Activated CD4-positive, alpha-beta T cell treated with anti-CD3 and anti-CD28 coated beads, Interleukin-2, amount 50 U/mL, for 1 hour (primary cell): ENCODE measurements at regions not wholly inside any gene's neighbourhood (a gene's known extent, or its start where the extent isn't known, plus 50 kb on each side); places are given as distances from the start of the nearest gene placed in this dataset.

Source experiments
- DNase-seq: peaks from one replicate; pipeline ENCODE4 v3.0.0-alpha.2; 2020

GRCh38 chr22:49024775-49025440 is 802.8 kb downstream of the BRD1 start:
- no peak for DNase-seq

GRCh38 chr22:49023879-49024774 is 803.5 kb downstream of the BRD1 start:
- DNase-seq = no peak

- no peak for DNase-seq
These were observed 804.4 kb downstream of the BRD1 start for GRCh38 chr22:49023161-49023878.

DNA sequence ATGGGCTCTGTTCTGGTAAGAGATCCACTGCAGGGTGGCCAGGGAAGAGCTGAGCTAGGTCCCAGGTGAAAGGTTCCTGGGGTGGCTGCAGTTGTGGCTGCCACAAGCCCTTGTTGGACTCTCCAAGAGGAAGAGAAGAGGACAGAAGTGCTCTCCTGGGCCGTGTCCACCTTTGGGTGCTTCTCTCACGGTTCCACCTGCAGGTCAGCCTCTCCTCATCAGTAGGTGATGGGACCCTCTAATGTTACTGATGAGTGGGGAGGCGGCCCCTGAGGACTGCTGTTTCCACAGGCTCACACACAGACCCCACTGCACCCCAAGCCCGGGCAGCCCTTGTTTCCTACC is 804.9 kb downstream of the BRD1 start:
- DNase-seq = no peak

- no peak for DNase-seq
These were observed 805.5 kb downstream of the BRD1 start for GRCh38 chr22:49021926-49022815.

DNA sequence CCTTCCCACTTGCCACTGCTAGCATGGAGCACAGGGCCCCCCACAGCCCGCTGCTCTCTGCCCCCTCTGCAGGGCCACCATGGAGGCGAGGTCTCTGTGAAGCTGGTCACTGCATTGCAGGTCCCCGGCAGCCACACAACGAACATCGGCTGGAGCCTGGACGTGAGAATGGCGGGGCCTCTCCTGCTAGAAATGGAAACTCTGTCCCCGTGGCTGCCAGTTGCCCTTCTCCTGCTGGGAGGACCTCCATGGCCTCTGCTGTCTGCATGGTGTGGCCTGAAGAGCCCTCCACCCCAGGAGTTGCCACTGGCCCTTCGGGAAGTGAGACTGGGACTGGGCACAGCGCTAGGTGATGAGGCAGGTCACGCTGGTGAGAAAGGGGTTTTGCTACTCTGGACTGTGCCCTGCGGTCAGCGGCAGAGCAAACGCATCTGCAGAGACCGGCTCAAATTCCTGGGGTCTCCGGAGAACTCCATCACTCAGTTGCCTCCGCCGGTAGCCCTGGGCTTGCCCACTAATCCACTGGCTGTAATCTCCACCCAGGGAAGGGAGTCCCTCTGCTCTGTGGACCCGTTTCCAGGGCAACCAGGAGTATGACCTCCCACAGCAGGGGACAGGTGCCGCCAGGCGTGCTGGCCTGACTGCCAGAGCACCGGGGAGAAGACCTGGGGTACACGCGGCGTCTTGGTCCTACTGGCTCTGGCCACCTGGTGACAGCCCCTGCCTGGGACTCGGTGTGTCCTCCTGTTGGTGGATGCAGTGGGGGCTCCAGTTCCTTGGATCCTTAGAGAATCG is 806.3 kb downstream of the BRD1 start:
- no peak for DNase-seq

DNA sequence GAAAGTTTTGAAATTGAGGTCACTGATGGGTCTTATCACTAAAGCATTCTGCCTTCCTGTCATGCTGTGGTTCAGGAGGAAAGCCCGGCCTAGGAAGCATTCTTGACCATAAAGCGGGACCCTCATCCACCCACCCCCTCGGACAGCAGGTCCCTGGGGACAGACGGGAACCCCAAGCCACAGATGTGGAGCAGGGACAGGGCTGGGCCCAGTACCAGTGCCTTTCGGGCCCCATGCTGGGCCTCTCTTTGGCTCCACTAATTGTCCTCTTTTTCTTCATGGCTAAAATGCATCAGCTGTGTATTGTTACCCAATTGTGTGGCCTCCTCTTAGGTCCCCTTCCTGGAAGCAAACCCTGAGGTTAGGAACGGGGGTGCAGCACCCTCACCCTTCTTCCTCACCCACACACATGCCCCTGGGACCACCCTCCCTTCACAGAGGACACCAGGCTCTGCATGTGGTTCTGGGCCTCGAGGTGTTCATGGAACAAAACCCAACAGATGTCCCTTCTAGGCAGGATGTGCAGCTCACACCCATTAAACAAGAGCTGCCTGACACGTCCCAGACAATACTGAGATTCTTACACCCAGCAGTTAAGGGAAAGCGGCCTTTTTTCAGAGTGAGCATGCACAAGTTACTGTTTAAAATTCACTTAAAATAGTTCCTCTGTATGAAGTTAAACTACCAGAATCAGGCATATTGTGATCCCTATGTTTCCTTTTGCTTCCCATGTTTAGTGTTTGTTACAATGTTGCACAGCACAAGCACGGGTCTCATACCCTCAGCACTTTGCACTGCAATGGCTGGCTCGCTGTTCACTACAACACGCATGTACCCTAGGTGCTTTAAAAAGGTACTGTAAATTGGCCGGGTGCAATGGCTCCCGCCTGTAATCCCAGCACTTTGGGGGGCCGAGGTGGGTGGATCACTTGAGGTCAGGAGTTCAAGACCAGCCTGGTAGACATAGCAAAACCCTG is 807.6 kb downstream of the BRD1 start:
- no peak for DNase-seq

DNA sequence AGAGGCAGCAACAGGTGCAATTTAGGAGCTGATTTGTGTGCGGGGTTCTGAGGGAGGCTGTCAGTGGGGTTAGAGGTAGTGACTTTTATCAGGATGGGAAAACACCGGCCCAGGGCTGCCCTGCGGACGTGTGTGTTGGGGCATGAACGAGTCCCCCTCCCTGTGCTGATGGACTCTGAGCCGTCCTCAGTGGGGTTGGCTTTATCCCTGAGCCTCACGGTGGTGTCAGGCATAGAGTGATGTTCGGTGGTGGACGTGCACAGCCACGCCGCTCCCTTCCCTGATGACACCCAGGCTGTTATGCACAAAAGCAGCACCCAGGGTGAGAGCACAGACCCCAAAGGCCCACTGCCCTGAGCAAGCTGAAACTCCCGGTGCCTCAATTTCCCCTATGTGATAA is 809.1 kb downstream of the BRD1 start:
- DNase-seq = no peak

DNA sequence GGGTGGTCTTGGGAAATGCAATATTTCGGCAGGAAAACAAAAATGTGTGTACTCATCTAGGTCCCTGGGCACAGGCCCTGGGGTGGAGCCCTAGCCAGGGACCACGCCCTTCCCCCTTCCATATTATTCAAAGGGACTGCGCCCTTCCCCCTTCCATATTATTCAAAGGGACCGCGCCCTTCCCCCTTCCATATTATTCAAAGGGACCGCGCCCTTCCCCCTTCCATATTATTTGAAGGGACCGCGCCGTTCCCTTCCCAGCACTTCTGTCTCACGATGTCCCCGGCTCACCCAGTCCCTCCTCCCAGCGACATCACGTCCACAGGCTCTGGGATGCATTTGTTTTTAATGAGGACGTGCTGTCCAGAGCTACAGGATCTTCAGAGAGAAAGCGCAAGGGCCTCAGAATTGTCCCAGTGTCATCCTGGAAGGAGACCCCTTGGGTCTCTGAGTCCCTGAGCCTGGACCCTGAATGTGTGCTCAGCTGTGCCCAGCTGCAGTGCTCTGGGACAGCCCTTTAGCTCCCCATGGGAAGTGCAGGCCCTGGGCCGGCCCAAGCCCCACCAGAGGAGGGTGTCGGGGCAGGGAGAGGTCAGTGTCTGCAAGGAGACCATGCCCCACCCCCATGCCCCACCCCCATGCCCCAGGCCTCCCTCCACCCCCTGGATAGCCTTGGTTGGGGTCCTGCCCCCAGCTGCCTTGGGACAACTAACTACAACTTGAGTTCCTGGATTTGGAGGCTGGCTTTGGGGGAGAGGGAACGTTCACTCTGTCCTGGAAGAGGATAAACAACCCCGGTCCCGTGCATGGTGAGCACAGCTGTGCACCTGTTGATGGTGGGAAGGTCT is 810.0 kb downstream of the BRD1 start:
- no peak for DNase-seq

- DNase-seq = no peak
These were observed 810.7 kb downstream of the BRD1 start for GRCh38 chr22:49016909-49017481.

DNA sequence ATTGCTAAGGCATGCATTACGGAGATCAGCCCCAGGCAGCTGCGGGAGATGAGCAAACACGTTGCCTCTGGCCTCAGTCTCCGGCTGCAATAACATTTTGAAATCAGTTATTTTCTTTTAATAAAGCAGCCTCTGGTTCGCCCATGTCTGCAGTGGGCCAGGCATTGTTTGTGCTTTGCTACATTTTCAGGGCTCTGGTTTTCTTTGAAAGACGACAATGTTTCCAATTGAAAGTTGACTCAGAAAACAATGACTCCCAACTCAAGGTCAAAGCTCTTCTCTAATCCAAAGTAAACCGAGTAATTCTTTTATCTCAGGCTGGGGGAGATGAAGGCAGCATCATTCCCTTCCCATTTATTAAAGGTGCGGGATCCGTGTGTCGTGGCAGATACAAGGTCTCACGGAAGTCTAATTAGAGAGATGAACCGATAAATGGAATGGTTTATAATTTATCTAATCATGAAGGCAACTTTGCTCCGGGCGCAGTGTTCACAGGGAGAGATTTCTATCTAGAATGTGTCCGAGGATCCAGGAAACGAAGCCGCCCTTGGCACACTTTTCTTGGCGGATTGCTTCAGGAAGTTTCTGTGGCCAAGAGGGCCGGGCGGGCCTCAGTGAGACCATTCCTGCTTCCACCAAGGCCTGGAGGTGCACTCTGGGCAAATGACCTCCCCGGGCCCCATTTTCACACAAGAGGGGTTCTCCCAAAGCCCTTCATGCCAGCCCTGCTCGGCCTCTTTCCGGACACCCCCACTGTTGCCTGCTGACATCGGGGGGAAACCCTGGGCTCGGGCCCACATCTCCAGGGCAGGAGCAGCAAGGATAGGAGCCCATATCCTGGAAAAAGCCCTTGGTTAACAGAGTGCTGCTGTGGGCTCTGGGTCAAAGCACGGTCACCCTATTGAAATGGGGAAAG is 811.4 kb downstream of the BRD1 start:
- DNase-seq = no peak

- no peak for DNase-seq
These were observed 812.2 kb downstream of the BRD1 start for GRCh38 chr22:49015459-49015858.

GRCh38 chr22:49014227-49015201 is 813.2 kb downstream of the BRD1 start:
- no peak for DNase-seq

- DNase-seq = no peak
These were observed 814.0 kb downstream of the BRD1 start for GRCh38 chr22:49013707-49014106.

DNA sequence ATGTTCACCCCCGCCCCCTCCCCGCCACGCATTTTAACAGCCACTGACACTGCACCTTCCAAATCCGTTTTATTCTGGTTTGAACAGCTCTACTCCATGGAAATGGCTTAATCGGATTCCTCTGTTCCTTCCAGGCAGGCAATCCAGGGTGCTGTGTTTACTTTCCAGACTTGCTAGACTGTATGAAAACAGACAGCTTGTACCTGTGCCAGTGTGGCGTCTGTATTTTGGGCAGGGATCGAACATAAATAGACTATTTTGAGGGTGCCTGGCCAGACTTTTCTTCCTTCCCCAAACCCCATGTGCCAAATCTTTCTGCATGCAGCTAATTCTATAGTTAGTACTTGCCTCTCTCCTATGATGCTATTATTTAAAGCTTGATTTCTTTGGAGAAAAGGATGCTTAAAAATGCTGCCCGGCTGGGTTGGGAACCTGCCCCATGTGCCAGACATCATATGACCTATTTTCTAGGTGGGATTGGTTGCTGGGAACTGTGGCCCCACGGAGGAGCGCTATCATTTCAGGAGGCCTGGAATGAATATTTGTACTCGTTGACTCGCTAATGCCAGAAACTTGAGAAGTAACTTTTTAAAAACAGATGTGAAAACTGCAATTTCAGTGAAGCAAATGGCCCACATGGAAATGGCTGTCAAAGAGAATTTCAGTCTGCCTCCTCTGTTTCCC is 814.8 kb downstream of the BRD1 start:
- no peak for DNase-seq
